Heart left ventricle (tissue), 16 donors: ENCODE measurements at regions not wholly inside any gene's neighbourhood (a gene's known extent, or its start where the extent isn't known, plus 50 kb on each side); places are given as distances from the start of the nearest gene placed in this dataset.
"Not testable (repeated sequence)": the region's sequence is repeated elsewhere in the genome, so short reads cannot be mapped to it uniquely, and the experiment has no call there.

Experiments
- ATAC-seq, 4 donors: fragments of 200-7000 bp; cut with Tn5 transposase; one replicate each; pipeline ENCODE4 v1.9.1; 2020 to 2022; ENCODE audit warnings: moderate library complexity in 4 of 4, mild to moderate bottlenecking in 3 of 4, moderate number of reproducible peaks in 1 of 4
- DNase-seq, 5 donors: peaks; one replicate each; pipeline ENCODE4 v3.0.0-alpha.2; 2020
- H3K27ac ChIP-seq, 12 donors: fragments of 200-600 bp; sonication (generic) in 4 of 12; one replicate each; pipeline versions ENCODE4 v1.5.0 to v1.8.0; 2016 to 2022; ENCODE audit warnings: mild to moderate bottlenecking in 2 of 12
- H3K27me3 ChIP-seq, 9 donors: fragments of 200-600 bp; sonication (generic) in 2 of 9; one replicate each; pipeline versions ENCODE4 v1.5.1 to v1.8.0; 2016 to 2022; ENCODE audit warnings: mild to moderate bottlenecking in 3 of 9
- H3K36me3 ChIP-seq, 9 donors: fragments of 200-600 bp; sonication (generic) in 2 of 9; one replicate each; pipeline versions ENCODE4 v1.5.0 to v1.8.0; 2018 to 2022; ENCODE audit warnings: mild to moderate bottlenecking in 2 of 9
- H3K4me1 ChIP-seq, 12 donors: fragments of 200-600 bp; sonication (generic) in 4 of 12; one replicate each; pipeline versions ENCODE4 v1.5.0 to v1.8.0; 2016 to 2022; ENCODE audit warnings: mild to moderate bottlenecking in 3 of 12
- H3K4me3 ChIP-seq, 12 donors: fragments of 200-600 bp; sonication (generic) in 4 of 12; one replicate each; pipeline versions ENCODE4 v1.5.0 to v1.8.0; 2017 to 2022; ENCODE audit warnings: mild to moderate bottlenecking in 9 of 12, moderate library complexity in 4 of 12
- H3K9me3 ChIP-seq, 12 donors: fragments of 200-600 bp; sonication (generic) in 4 of 12; one replicate each; pipeline versions ENCODE4 v1.5.0 to v1.8.0; 2016 to 2022; ENCODE audit warnings: mild to moderate bottlenecking in 1 of 12
- CTCF ChIP-seq, 12 donors: fragments of 200-600 bp; sonication (generic) in 4 of 12; IDR thresholded peaks; one replicate each; pipeline versions ENCODE4 v1.5.0 to v1.8.0; 2018 to 2022; ENCODE audit warnings: antibody characterized with exemption in 12 of 12, mild to moderate bottlenecking in 5 of 12
- POLR2A ChIP-seq, 2 donors: fragments of 450-650 bp; IDR thresholded peaks; one replicate each; pipeline ENCODE4 v1.6.1; 2017; ENCODE audit warnings: antibody characterized with exemption in 2 of 2, mild to moderate bottlenecking in 2 of 2, moderate library complexity in 2 of 2
- WGBS, 4 donors: extraction: QIAGEN DNeasy Blood & Tissue Kit in 2 of 4; methylation state at CpG; one replicate each; pipeline versions ENCODE4 v1.1.5 to v1.1.7; 2013 to 2018; 5-methylcytosine and 5-hydroxymethylcytosine counted together
- intact Hi-C, 10 donors: fragments of 100-400 bp; cut with DNase I; formaldehyde crosslinking; loops; one replicate each; pipeline versions ENCODE4 v1.11.1 to v1.14.2; 2022
- donor health status: ischemic (EF 13 %, LVEDD 7.1; RV severe dilation, severe dysfunction).
- donor health status: healthy with polysubstance abuse.
- donor health status: DM: no; HTN: yes; CAD: no.
- donor health status: DM: no; HTN: no; CAD: no.
- donor health status: ischemic (EF 25% LVEDD 6.9; RV normal size, moderate dysfunction).
- donor health status: ischemic (EF 25% LVEDD 5.7; RV mildly dilated, moderate dysfunction).
- donor health status: healthy.
- donor health status: DM: yes; HTN: yes; CAD: no.
- donor health status: ischemic (EF 35%, LVEDD 5.7; RV mildly dilated, moderate dysfunction).
- donor health status: nonischemic (EF 11% LVEDD 7.7; RV severe dilation, severe dysfunction).
- donor health status: DM: yes; HTN: yes; CAD: no.
- donor health status: PGD.
- donor health status: ischemic (EF 29% LVEDD 5.4; RV normal size, mild dysfunction).
- donor health status: nonischemic (EF 23%, LVEDD 6.1; RV moderate dilation, normal function).

- no peak overlapping the region for H3K4me3 ChIP-seq
- intact Hi-C loops = no loop called here
- no peaks in the 10 kb centered on the region for H3K27me3 ChIP-seq
- no peaks in the 10 kb centered on the region for H3K9me3 ChIP-seq
- peak overlapping the region in 1 of 12 donors; percentile 23 for H3K27ac ChIP-seq
- TF ChIP-seq CTCF (IDR thresholded peaks at IDR 0.05) = no peak
- no peak for TF ChIP-seq POLR2A (IDR thresholded peaks at IDR 0.05)
- peaks cover 0 to 37% (median 2%) of the 10 kb centered on the region in 12 donors for H3K4me1 ChIP-seq
- no peaks in the 10 kb centered on the region for H3K36me3 ChIP-seq
- 56 to 76% (median 70%) methylated on average over 3 of the region's 3 CpGs for WGBS, 4 donors
- ATAC-seq = no peak
- DNase-seq = no peak
Measured at GRCh38 chr4:38534344-38535045, 129.5 kb upstream of the KLF3 start.

GRCh38 chr4:38535071-38535470 lies 128.9 kb upstream of the KLF3 start:
- H3K4me1 ChIP-seq = peaks cover 0 to 31% (median 0%) of the 10 kb centered on the region in 12 donors
- 70 to 94% (median 86%) methylated on average over 1 of the region's 1 CpG for WGBS, 4 donors
- DNase-seq, H3K36me3 ChIP-seq, H3K27me3 ChIP-seq, ATAC-seq, intact Hi-C loops, H3K4me3 ChIP-seq, H3K9me3 ChIP-seq: not testable (repeated sequence)
- H3K27ac ChIP-seq = peak overlapping the region in 1 of 12 donors; percentile 23

GRCh38 chr4:38535717-38536116 lies 128.3 kb upstream of the KLF3 start:
- no peak overlapping the region for H3K27ac ChIP-seq
- no peaks in the 10 kb centered on the region for H3K27me3 ChIP-seq
- H3K9me3 ChIP-seq = no peaks in the 10 kb centered on the region
- TF ChIP-seq CTCF (IDR thresholded peaks at IDR 0.05) (no peak), POLR2A (IDR thresholded peaks at IDR 0.05) (no peak)
- peaks cover 0 to 27% (median 0%) of the 10 kb centered on the region in 12 donors for H3K4me1 ChIP-seq
- no peak for ATAC-seq
- no peak overlapping the region for H3K4me3 ChIP-seq
- no peaks in the 10 kb centered on the region for H3K36me3 ChIP-seq
- intact Hi-C loops = no loop called here
- 69 to 81% (median 77%) methylated on average over 5 of the region's 5 CpGs for WGBS, 4 donors
- no peak for DNase-seq

GRCh38 chr4:38536716-38537115 lies 127.3 kb upstream of the KLF3 start:
- TF ChIP-seq POLR2A (IDR thresholded peaks at IDR 0.05) = no peak
- no peak for TF ChIP-seq CTCF (IDR thresholded peaks at IDR 0.05)
- no peak overlapping the region for H3K27ac ChIP-seq
- no peak for DNase-seq
- H3K36me3 ChIP-seq = no peaks in the 10 kb centered on the region
- H3K4me1 ChIP-seq = peaks cover 0 to 17% (median 0%) of the 10 kb centered on the region in 12 donors
- H3K9me3 ChIP-seq = no peaks in the 10 kb centered on the region
- H3K27me3 ChIP-seq = no peaks in the 10 kb centered on the region
- intact Hi-C loops = no loop called here
- WGBS, 4 donors = 73 to 96% (median 95%) methylated on average over 2 of the region's 2 CpGs
- no peak overlapping the region for H3K4me3 ChIP-seq
- ATAC-seq = no peak

GRCh38 chr4:38537666-38538065 lies 126.3 kb upstream of the KLF3 start:
- Histone ChIP-seq H3K9me3 (no peaks in the 10 kb centered on the region), H3K27ac (no peak overlapping the region), H3K4me3 (no peak overlapping the region), H3K4me1 (peaks cover 0 to 15% (median 0%) of the 10 kb centered on the region in 12 donors), H3K27me3 (no peaks in the 10 kb centered on the region), H3K36me3 (no peaks in the 10 kb centered on the region)
- no peak for ATAC-seq
- intact Hi-C loops = no loop called here
- WGBS, 4 donors = 93 to 100% (median 98%) methylated on average over 1 of the region's 1 CpG
- DNase-seq = no peak
- no peak for TF ChIP-seq CTCF (IDR thresholded peaks at IDR 0.05)
- TF ChIP-seq POLR2A (IDR thresholded peaks at IDR 0.05) = no peak
